GM12878 (cell line): ENCODE measurements at regions not wholly inside any gene's neighbourhood (a gene's known extent, or its start where the extent isn't known, plus 50 kb on each side); places are given as distances from the start of the nearest gene placed in this dataset.

Experiments
- CTCF ChIP-seq, 3 experiments: IDR thresholded peaks in 2 of 3; conservative IDR thresholded peaks in 1 of 3; 2 replicates each; pipeline ENCODE4 v1.5.1; 2011; ENCODE audit warnings: low read depth in 3 of 3, low read length in 3 of 3, mild to moderate bottlenecking in 3 of 3, control low read depth in 2 of 3, moderate library complexity in 2 of 3, inconsistent platforms in 1 of 3, mixed read lengths in 1 of 3; ENCODE audit not compliant: control insufficient read depth in 2 of 3, insufficient read depth in 1 of 3; ENCODE audit errors: extremely low read depth in 1 of 3
- EP300 ChIP-seq, 2 experiments: fragments of 150-350 bp in 1 of 2; IDR thresholded peaks; 2 replicates each; pipeline ENCODE4 v1.6.1; 2011 to 2012; ENCODE audit warnings: low read depth in 2 of 2, low read length in 2 of 2, borderline replicate concordance in 1 of 2, improper control_type of control experiment in 1 of 2, inconsistent platforms in 1 of 2; ENCODE audit not compliant: control insufficient read depth in 1 of 2
- ESRRA ChIP-seq: IDR thresholded peaks from 2 replicates; pipeline ENCODE4 v1.6.1; 2012; ENCODE audit warnings: mild to moderate bottlenecking, low read length, improper control_type of control experiment
- GABPA ChIP-seq: IDR thresholded peaks from 2 replicates; pipeline ENCODE4 v1.6.1; 2014; ENCODE audit warnings: antibody characterized with exemption, low read depth, mild to moderate bottlenecking, inconsistent platforms
- MAX ChIP-seq: IDR thresholded peaks from 2 replicates; pipeline ENCODE4 v1.6.1; 2012; ENCODE audit warnings: low read depth, low read length, improper control_type of control experiment
- NRF1 ChIP-seq: conservative IDR thresholded peaks from 2 replicates; pipeline ENCODE4 v1.6.1; 2011; ENCODE audit warnings: mild to moderate bottlenecking, low read depth, low read length, improper control_type of control experiment
- PML ChIP-seq: IDR thresholded peaks from 2 replicates; pipeline ENCODE4 v1.6.1; 2012; ENCODE audit warnings: low read length, inconsistent platforms
- SMC3 ChIP-seq: IDR thresholded peaks from 2 replicates; pipeline ENCODE4 v1.6.1; 2011; ENCODE audit warnings: low read length, improper control_type of control experiment, borderline replicate concordance
- TARDBP ChIP-seq: IDR thresholded peaks from 2 replicates; pipeline ENCODE4 v1.6.1; 2016; ENCODE audit warnings: borderline replicate concordance
- ZNF24 ChIP-seq: fragments of 450-650 bp; IDR thresholded peaks from 2 replicates; pipeline ENCODE4 v1.6.1; 2017; ENCODE audit warnings: antibody characterized with exemption, mild to moderate bottlenecking
- TF ChIP-seq, protein P1 (sequence below): IDR thresholded peaks from 2 replicates; pipeline ENCODE4 v1.6.1; 2012; ENCODE audit warnings: low read depth, low read length, improper control_type of control experiment

DNA sequence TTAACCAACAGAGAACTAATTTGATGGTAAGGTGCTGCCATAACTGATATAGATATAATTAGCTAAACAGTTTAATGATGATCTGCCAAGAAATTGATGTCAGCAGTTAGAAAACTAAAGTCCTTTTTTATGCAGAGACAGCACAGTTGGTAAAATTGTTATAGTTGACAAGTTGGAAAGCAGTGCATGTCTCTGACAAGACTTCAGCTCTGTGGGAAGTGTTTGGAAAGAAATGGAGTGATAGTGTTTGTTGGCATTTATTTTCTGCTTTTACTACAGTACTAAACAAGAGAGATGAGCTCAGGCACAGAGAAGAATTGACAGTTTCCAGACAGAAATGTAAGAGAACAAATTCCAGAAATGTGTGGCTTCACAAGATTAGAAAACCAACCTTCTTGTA, 523.5 kb upstream of the BCHE start:
- no peak for TF ChIP-seq SMC3
- no peak for TF ChIP-seq ZNF24
- no peak for TF ChIP-seq MAX
- no peak for TF ChIP-seq CTCF (IDR thresholded peaks at IDR 0.05 in 2 of 3, conservative IDR thresholded peaks at IDR 0.05 in 1 of 3; ENCODE audit: control insufficient read depth in 2 of 3, extremely low read depth in 1 of 3, insufficient read depth in 1 of 3, low read depth in 3 of 3, low read length in 3 of 3)
- TF ChIP-seq, protein P1, sequence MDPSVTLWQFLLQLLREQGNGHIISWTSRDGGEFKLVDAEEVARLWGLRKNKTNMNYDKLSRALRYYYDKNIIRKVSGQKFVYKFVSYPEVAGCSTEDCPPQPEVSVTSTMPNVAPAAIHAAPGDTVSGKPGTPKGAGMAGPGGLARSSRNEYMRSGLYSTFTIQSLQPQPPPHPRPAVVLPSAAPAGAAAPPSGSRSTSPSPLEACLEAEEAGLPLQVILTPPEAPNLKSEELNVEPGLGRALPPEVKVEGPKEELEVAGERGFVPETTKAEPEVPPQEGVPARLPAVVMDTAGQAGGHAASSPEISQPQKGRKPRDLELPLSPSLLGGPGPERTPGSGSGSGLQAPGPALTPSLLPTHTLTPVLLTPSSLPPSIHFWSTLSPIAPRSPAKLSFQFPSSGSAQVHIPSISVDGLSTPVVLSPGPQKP: no peak
- TF ChIP-seq NRF1: no peak
- TF ChIP-seq PML: no peak
- no peak for TF ChIP-seq GABPA
- TF ChIP-seq ESRRA: no peak
- no peak for TF ChIP-seq TARDBP
- no peak for TF ChIP-seq EP300 (IDR thresholded peaks at IDR 0.05; ENCODE audit: borderline replicate concordance in 1 of 2, control insufficient read depth in 1 of 2, low read depth in 2 of 2, low read length in 2 of 2)
